GM20431 (cell line): ENCODE measurements at regions not wholly inside any gene's neighbourhood (a gene's known extent, or its start where the extent isn't known, plus 50 kb on each side); places are given as distances from the start of the nearest gene placed in this dataset.

Experiments used
- in situ Hi-C: fragments of 300-500 bp; cut with MseI, MboI; formaldehyde crosslinking; loops from one replicate; pipeline ENCODE4 v1.15.0; 2020; ENCODE audit warnings: low sequenced_read_pairs; ENCODE audit not compliant: unreplicated experiment

- in situ Hi-C loops, result no loop called here
These were observed 174.5 kb downstream of the FGF1 start for GRCh38 chr5:142511358-142511757.

- in situ Hi-C loops, result no loop called here
These were observed 176.9 kb downstream of the FGF1 start for GRCh38 chr5:142509026-142509425.

DNA sequence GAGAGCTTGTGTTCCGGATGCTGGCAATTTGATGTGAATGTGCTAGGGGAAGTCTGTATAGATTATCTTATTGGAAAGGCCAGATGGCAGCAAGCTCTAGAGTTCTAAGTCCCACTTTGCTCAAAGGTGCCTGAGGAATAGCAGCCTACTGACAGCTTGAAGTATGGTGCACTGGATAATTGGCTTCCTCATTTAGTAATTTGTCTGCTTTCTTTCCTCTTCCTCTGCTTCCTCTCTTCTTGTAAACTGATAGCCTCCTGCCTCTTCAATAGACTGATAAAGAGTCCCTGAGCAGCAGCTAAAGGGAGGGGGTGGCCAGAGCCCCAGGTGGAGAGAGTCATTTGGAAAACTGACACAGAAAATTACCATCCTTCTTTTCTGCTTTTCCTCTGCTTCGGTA, 177.3 kb downstream of the FGF1 start:
- in situ Hi-C loops, result no loop called here

DNA sequence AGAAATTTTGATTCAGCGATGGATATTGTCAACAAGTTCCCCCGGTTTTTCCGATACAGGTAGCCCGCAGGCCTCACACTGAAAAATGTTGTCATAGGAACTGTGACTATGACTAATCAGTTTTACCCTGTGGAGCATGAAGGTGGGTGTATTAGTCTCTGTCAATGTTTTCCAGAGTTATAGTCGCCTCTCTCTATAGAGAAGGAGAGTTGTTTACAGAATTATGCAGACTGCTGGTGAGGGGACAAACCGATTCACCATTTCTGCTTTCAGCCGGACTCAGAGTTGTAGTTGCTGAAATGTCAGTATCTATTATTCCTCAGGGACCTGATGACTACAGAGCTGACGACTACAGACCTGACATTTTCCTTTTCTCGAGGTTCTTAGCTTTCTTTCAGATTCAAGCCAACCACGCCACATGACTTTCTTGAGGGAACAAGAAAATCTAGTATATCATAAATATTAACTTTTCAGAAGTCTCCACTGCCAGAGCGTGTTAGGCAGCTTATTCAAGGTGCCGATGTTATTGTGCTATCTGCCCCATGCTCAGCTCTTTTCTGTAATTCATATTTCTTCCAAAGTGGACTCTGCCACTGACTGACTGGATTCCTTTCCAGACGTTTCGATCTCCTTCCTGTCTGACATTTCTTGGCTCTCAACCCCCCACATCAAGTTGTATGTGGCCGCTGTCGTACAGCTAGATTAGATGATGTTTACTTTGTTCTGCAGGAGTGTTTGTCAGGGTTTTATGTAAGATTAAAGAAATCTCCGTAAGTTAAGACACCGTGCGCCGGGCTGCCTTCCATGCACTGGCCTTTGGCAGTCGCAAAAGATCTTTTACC, 178.1 kb downstream of the FGF1 start:
- in situ Hi-C loops, result no loop called here

DNA sequence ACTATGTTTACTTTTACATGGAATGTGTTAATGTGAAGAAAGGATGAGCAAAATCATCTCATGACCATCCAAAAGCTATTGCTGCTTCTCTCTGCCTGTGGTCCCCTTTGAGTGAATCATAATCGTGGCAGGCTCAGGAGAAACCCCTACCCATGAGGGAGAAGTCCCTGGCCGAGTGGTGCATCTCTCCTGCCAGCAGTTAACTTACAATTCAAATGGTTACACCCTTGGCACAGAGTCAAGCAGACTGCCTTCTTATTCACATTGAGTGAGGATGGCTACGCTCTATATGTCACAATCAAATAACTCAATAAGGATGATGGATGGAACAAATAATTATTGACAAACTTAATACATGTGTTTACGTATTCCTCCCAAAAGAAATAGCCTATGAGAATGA, 179.1 kb downstream of the FGF1 start:
- in situ Hi-C loops, result no loop called here

GRCh38 chr5:142506046-142506445, 179.8 kb downstream of the FGF1 start:
- in situ Hi-C loops, result no loop called here

- in situ Hi-C loops, result no loop called here
These were observed 177.1 kb upstream of the SPRY4 start for GRCh38 chr5:142501890-142502289.

DNA sequence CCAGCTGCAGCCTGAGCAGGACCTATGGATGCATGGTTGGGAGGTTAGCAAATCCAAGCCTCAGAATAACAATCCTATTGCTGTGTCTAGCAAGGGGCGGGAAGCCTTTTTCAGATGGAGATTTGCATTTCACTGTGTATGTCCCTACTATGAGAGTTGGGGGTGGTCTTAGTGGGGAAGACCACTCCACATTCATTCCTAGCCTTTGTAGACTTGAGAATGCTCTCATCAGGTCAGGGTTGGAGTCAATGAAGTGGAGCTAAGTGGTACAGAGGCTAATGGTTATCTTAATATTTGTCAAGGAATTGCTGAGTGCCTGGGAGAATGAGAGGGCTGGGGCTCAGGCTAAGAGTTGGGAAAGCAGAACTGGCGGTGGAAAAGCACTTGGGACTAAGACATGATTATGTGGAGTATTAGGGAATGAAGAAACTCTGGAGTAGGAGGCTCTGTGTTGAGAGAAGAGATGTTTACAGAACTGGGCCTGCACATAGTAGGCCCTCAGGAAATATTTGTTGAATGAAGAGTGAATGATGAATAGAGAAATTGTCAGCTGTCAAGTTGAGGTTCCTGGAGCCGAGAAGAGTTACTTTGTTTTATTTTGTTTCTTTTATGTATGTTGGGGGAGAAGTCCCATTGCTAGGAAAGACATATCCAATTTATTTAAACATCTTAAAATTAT, 175.5 kb upstream of the SPRY4 start:
- in situ Hi-C loops, result no loop called here

DNA sequence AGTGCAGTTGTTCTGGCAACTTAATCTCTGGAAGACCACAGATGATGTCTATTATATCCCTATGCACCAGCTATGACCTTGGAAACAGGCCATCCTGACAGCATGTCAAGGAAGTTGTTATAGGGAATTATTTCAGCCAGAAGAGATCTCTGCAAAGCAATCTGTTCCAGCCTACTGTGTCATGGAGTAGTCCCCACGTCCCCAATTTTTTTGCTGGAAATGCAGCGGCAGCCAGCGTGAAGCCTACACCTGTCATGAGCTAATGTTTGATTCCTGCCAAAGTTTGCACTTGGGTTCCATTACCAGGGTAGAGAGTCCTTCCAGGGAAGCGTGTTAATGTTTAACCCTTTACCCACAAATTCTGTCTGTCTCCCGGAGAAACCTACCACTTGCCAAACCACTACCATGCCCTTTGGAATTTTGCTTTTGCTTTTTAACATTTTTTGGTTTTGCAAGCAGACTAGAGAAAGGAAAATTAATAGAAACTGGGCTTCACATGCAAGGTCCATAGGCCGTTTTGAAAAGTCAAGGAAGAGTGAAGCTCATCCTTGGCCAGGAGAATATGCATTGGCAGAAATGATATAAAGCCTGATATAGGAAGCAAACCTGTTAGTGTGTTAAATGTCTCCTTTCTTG, 174.9 kb upstream of the SPRY4 start:
- in situ Hi-C loops, result no loop called here

GRCh38 chr5:142498298-142498697, 173.5 kb upstream of the SPRY4 start:
- in situ Hi-C loops, result no loop called here

GRCh38 chr5:142495531-142495930, 170.7 kb upstream of the SPRY4 start:
- in situ Hi-C loops, result no loop called here

- in situ Hi-C loops, result no loop called here
These were observed 169.2 kb upstream of the SPRY4 start for GRCh38 chr5:142493875-142494518.

DNA sequence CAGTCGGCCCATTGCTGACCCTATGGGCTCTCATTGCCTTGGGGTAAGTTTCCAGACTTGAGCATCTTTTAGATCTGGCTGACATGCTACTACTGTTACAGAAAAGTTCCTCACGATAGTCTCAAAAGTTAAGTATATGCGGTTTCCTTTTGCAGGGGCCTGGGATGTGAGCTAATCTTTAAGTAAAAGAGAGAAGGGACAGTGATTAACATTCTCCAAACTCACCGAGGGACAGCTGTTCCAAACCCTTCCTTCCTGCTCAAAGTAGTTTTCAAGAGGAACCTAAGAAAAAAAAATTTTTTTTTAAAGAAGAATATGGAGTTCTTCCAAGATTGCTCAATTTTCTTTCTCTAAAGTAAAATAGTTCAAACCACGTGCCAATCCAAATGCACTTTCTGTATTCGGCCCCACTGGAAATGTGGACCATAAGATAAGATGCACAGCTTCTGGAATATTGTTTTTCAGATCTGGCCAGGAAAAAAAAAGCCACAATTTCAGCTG, 168.0 kb upstream of the SPRY4 start:
- in situ Hi-C loops, result no loop called here

GRCh38 chr5:142491679-142492078, 166.9 kb upstream of the SPRY4 start:
- in situ Hi-C loops, result no loop called here

GRCh38 chr5:142491270-142491669, 166.4 kb upstream of the SPRY4 start:
- in situ Hi-C loops, result no loop called here

DNA sequence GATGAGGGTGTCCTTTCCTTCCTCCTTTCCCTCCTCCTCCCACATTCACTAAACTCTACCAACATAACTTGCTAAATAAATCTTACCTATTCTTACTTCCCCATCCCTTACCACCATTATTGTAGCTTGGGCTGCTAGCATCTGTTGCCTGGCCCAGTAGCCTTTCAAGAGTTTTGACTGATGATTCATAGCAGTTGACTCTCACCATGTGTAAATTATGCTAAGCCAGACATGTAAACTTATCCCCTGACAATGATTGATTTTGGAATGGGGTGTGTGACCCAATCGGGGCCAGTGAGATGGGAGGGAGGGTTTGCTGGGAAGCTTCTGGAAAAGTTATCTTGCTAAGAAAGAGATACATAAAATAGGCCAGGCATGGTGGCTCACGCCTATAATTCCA, 161.8 kb upstream of the SPRY4 start:
- in situ Hi-C loops, result no loop called here

GRCh38 chr5:142486020-142486419, 161.2 kb upstream of the SPRY4 start:
- in situ Hi-C loops, result no loop called here

- in situ Hi-C loops, result no loop called here
These were observed 160.1 kb upstream of the SPRY4 start for GRCh38 chr5:142484821-142485387.

DNA sequence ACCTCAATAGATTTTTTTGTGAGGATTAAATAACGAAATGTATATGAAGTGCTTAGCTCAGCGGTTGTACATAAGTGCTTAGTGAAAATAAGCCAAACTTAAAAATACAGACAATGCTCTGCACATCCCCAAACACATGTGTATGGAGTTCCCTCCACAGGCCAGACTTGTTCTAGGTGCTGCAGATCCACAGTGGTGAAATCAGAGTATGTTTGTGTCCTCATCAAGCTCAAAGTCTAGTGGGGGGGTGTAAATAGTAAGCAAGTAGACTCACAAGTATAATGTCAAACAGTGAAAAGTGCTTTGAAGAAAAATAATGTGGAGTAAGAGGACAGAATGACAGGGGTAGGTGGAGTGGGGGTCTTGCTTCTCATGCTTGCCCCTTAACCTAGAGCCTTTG, 157.4 kb upstream of the SPRY4 start:
- in situ Hi-C loops, result no loop called here

- in situ Hi-C loops, result no loop called here
These were observed 156.6 kb upstream of the SPRY4 start for GRCh38 chr5:142481410-142481809.
